Neutrophil (primary cell): ENCODE measurements at regions not wholly inside any gene's neighbourhood (a gene's known extent, or its start where the extent isn't known, plus 50 kb on each side); places are given as distances from the start of the nearest gene placed in this dataset.

Source experiments
- H3K27ac ChIP-seq: fragments of 200-600 bp; sonication (generic); 2 replicates; pipeline ENCODE4 v1.5.1; 2016; ENCODE audit warnings: mild to moderate bottlenecking, moderate library complexity
- H3K27me3 ChIP-seq: fragments of 200-600 bp; sonication (generic); 2 replicates; pipeline ENCODE4 v1.6.0; 2016; ENCODE audit warnings: mild to moderate bottlenecking
- H3K36me3 ChIP-seq: fragments of 200-600 bp; sonication (generic); 2 replicates; pipeline ENCODE4 v1.5.1; 2017
- H3K4me1 ChIP-seq, 2 experiments: fragments of 200-600 bp in 1 of 2; sonication (generic) in 1 of 2; 1 replicate in 1 of 2; 2 replicates in 1 of 2; pipeline versions ENCODE4 v1.5.1 to v1.6.1; 2013 to 2016; ENCODE audit warnings: low read depth in 1 of 2, low read length in 1 of 2, mild to moderate bottlenecking in 1 of 2, moderate library complexity in 1 of 2; ENCODE audit not compliant: control insufficient read depth in 1 of 2, insufficient read depth in 1 of 2
- H3K4me3 ChIP-seq, 2 experiments: fragments of 200-600 bp in 1 of 2; sonication (generic) in 1 of 2; 1 replicate in 1 of 2; 2 replicates in 1 of 2; pipeline ENCODE4 v1.5.1; 2013 to 2016; ENCODE audit warnings: low read depth in 1 of 2, low read length in 1 of 2, mild to moderate bottlenecking in 1 of 2, moderate library complexity in 1 of 2
- H3K9me3 ChIP-seq: fragments of 200-600 bp; sonication (generic); 2 replicates; pipeline ENCODE4 v1.5.1; 2016
- CTCF ChIP-seq: fragments of 200-600 bp; sonication (generic); IDR thresholded peaks from 2 replicates; pipeline ENCODE4 v1.5.1; 2016; ENCODE audit warnings: antibody characterized with exemption

GRCh38 chr11:128226106-128226716, 361.1 kb downstream of the ETS1 start:
- Histone ChIP-seq H3K27ac (no peak overlapping the region), H3K27me3 (no peaks in the 10 kb centered on the region), H3K4me1 (peaks cover 8 to 10% of the 10 kb centered on the region in 2 experiments), H3K36me3 (no peaks in the 10 kb centered on the region), H3K4me3 (no peak overlapping the region), H3K9me3 (no peaks in the 10 kb centered on the region)
- TF ChIP-seq CTCF, result no peak

GRCh38 chr11:128222245-128222884, 365.0 kb downstream of the ETS1 start:
- Histone ChIP-seq H3K27ac (no peak overlapping the region), H3K9me3 (no peaks in the 10 kb centered on the region), H3K4me1 (peaks cover 3 to 8% of the 10 kb centered on the region in 2 experiments), H3K4me3 (no peak overlapping the region), H3K36me3 (no peaks in the 10 kb centered on the region), H3K27me3 (peaks cover 6% of the 10 kb centered on the region)
- TF ChIP-seq CTCF, result no peak

DNA sequence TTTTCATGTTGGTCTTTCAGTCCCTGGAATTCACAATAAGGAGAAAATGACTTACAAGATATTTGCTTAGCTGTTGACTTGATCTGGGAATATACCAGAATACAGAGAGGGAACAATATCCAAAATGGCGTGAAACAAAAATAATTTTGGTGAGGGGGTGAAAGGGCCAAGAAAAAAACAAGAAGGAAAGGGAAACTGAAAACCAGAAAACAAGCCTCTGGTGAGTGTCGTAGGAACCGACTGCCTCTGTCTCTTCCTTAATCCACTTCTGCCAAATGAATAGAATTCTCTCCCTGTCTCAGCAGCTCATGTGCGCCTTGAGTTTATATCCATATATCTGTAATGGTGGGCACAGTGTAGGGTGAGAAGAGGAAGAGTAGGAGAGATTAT, 367.6 kb downstream of the ETS1 start:
- no peak overlapping the region for H3K4me3 ChIP-seq
- H3K9me3 ChIP-seq, result no peaks in the 10 kb centered on the region
- TF ChIP-seq CTCF, result no peak
- no peaks in the 10 kb centered on the region for H3K36me3 ChIP-seq
- no peak overlapping the region for H3K27ac ChIP-seq
- peaks cover 3 to 8% of the 10 kb centered on the region in 2 experiments for H3K4me1 ChIP-seq
- peaks cover 6% of the 10 kb centered on the region for H3K27me3 ChIP-seq

DNA sequence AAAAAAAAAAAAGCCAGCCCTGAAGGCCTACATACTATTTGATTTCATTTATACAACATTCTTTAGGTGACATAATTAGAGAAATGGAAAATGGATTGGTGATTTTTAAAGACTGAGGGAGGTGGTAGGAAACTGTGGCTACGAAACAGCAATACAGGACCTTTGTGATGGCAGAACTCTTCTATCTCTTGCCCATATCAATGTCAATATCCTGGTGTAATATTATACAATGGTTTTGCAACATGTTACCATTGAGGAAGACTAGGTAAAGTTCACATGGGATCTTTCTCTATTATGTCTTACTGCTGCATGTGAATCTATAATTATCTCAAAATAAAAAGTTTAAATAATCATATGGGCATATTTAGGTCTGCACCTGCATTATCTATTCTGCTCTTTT, 371.2 kb downstream of the ETS1 start:
- no peak for TF ChIP-seq CTCF
- Histone ChIP-seq H3K9me3 (no peaks in the 10 kb centered on the region), H3K27ac (no peak overlapping the region), H3K4me1 (peaks cover 3 to 8% of the 10 kb centered on the region in 2 experiments), H3K4me3 (no peak overlapping the region), H3K27me3 (peaks cover 6% of the 10 kb centered on the region), H3K36me3 (no peaks in the 10 kb centered on the region)

DNA sequence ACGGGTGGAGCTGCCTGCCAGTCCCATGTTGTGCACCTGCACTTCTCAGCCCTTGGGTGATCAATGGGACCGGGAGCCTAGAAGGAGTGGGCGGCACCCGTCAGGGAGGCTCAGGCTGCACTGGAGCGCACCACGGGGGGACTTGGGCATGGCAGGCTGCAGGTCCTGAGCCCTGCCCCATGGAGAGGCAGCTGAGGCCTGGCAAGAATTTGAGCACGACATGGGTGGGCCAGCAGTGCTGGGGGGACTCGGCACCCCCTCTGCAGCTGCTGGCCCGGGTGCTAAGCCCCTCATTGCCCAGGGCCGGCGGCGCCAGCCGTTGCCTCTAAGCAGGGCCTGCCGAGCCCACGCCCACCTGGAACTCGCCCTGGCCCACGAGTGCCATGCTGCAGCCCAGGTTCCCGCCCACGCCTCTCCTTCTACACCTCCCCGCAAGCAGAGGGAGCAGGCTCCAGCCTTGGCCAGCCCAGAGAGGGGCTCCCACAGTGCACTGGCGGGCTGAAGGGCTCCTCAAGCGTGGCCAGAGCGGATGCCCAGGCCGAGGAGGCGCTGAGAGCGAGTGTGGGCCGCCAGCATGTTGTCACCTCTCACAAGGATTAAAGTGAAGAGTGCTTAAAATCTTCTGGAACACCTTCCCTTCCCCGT, 372.0 kb downstream of the ETS1 start:
- H3K9me3 ChIP-seq, result no peaks in the 10 kb centered on the region
- TF ChIP-seq CTCF, result no peak
- no peak overlapping the region for H3K4me3 ChIP-seq
- H3K27me3 ChIP-seq, result peaks cover 6% of the 10 kb centered on the region
- no peak overlapping the region for H3K27ac ChIP-seq
- no peaks in the 10 kb centered on the region for H3K36me3 ChIP-seq
- peaks cover 3 to 8% of the 10 kb centered on the region in 2 experiments for H3K4me1 ChIP-seq
